ENCODE measurements at regions not wholly inside any gene's neighbourhood (a gene's known extent, or its start where the extent isn't known, plus 50 kb on each side); places are given as distances from the start of the nearest gene placed in this dataset.
A peak's percentile ranks its signal among the peaks of the same experiment; 100 is the strongest.

DNA sequence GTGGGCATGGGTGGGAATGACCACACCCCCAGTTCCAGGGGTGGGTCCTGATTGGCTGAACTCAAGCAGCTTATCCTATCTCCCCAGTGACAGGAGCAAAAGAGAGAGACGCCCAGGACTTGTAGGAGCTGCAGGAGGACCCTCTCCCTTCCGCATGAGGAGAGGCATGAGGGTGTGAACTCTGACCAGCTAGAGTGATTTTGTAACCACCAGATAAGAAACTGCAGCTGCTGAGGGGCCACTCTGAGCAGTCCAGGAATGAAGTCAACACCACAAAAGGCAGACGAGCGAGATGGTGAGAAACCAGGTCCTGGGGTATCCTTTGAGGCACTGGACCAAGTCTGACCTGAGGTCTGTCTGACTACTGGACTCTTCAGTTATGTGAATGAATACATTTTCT lies 521.9 kb downstream of the BNC2 start:
- H3K4me3 Mint-ChIP-seq (ENCODE audit: unreplicated experiment), result no peak overlapping the region
- intact Hi-C loops (cut with micrococcal nuclease), result no loop called here
- no TSS peak for BruUV-seq (replicated peaks)
- DNase-seq (ENCODE audit: unreplicated experiment), result no peak
- no peak overlapping the region for H3K27ac Mint-ChIP-seq (ENCODE audit: low read depth, unreplicated experiment)
- POLR2A ChIA-PET, result no interaction called here
- no peaks in the 10 kb centered on the region for H3K27me3 Mint-ChIP-seq (ENCODE audit: insufficient read depth, unreplicated experiment)
- no peaks in the 10 kb centered on the region for H3K36me3 Mint-ChIP-seq (ENCODE audit: insufficient read depth, unreplicated experiment)
- H3K9me3 Mint-ChIP-seq (ENCODE audit: unreplicated experiment), result no peaks in the 10 kb centered on the region
- peaks cover 12% of the 10 kb centered on the region for H3K4me1 Mint-ChIP-seq (ENCODE audit: insufficient read depth, unreplicated experiment)
- CTCF ChIA-PET, result no interaction called here
- TF ChIP-seq CTCF (IDR thresholded peaks at IDR 0.05; ENCODE audit: unreplicated experiment), result no peak

GRCh38 chr9:16352251-16352650 lies 518.2 kb downstream of the BNC2 start:
- Mint-ChIP-seq H3K27ac (ENCODE audit: low read depth, unreplicated experiment) (no peak overlapping the region), H3K36me3 (ENCODE audit: insufficient read depth, unreplicated experiment) (no peaks in the 10 kb centered on the region), H3K27me3 (ENCODE audit: insufficient read depth, unreplicated experiment) (no peaks in the 10 kb centered on the region), H3K4me3 (ENCODE audit: unreplicated experiment) (no peak overlapping the region), H3K4me1 (ENCODE audit: insufficient read depth, unreplicated experiment) (no peaks in the 10 kb centered on the region), H3K9me3 (ENCODE audit: unreplicated experiment) (no peaks in the 10 kb centered on the region)
- POLR2A ChIA-PET, result no interaction called here
- intact Hi-C loops (cut with micrococcal nuclease), result no loop called here
- DNase-seq (ENCODE audit: unreplicated experiment), result no peak
- no peak for TF ChIP-seq CTCF (IDR thresholded peaks at IDR 0.05; ENCODE audit: unreplicated experiment)
- BruUV-seq (replicated peaks), result no TSS peak
- CTCF ChIA-PET, result interaction anchor here (0.9 kb wide), 1 partner anchor 161 kb away, joined by 4 read pairs; no protein-coding TSS in a partner anchor

DNA sequence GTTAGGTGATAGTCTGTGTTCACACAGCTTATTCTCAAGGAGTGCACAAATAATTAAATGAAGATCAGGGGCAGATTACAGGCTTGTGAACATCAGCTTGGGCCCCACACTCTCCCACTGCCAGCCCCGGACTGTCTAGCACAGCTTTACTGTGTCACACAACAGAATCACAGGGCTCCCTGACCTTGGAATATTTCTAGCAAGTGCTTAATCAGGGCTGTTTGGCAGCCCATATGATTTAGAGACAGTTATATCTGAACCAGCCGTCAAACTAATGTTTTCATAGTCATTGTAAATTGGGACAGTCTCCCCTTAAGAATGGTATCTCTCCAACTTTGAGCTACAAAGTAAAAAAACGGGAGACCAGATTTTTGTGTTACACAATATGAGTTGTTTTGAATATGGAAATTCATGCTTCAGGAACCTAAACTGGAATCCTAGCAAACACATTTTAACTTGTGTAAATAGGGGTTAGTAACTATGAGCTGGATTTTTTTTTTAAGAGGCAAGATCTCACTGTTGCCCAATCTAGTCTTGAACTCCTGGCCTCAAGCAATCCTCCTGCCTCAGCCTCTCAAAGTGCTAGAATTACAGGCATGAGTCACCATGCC lies 517.6 kb downstream of the BNC2 start:
- no peak for TF ChIP-seq CTCF (IDR thresholded peaks at IDR 0.05; ENCODE audit: unreplicated experiment)
- Mint-ChIP-seq H3K36me3 (ENCODE audit: insufficient read depth, unreplicated experiment) (no peaks in the 10 kb centered on the region), H3K27ac (ENCODE audit: low read depth, unreplicated experiment) (no peak overlapping the region), H3K27me3 (ENCODE audit: insufficient read depth, unreplicated experiment) (no peaks in the 10 kb centered on the region), H3K4me3 (ENCODE audit: unreplicated experiment) (no peak overlapping the region), H3K4me1 (ENCODE audit: insufficient read depth, unreplicated experiment) (no peaks in the 10 kb centered on the region), H3K9me3 (ENCODE audit: unreplicated experiment) (no peaks in the 10 kb centered on the region)
- intact Hi-C loops (cut with micrococcal nuclease), result no loop called here
- POLR2A ChIA-PET, result interaction anchor here (0.8 to 1.0 kb wide), 2 partner anchors 9 to 56 kb away, joined by 3 to 4 read pairs; no protein-coding TSS in a partner anchor
- BruUV-seq (replicated peaks), result no TSS peak
- CTCF ChIA-PET, result interaction anchor here (0.6 kb wide), 1 partner anchor 273 kb away, joined by 3 read pairs; no protein-coding TSS in a partner anchor
- peak; percentile 63 for DNase-seq (ENCODE audit: unreplicated experiment)

- Mint-ChIP-seq H3K4me3 (ENCODE audit: unreplicated experiment) (no peak overlapping the region), H3K27me3 (ENCODE audit: insufficient read depth, unreplicated experiment) (no peaks in the 10 kb centered on the region), H3K4me1 (ENCODE audit: insufficient read depth, unreplicated experiment) (no peaks in the 10 kb centered on the region), H3K9me3 (ENCODE audit: unreplicated experiment) (peaks cover 7% of the 10 kb centered on the region), H3K27ac (ENCODE audit: low read depth, unreplicated experiment) (no peak overlapping the region), H3K36me3 (ENCODE audit: insufficient read depth, unreplicated experiment) (no peaks in the 10 kb centered on the region)
- ChIA-PET CTCF (no interaction called here), POLR2A (interaction anchor here (0.6 kb wide), 1 partner anchor 111 kb away, joined by 3 read pairs; no protein-coding TSS in a partner anchor)
- TF ChIP-seq CTCF (IDR thresholded peaks at IDR 0.05; ENCODE audit: unreplicated experiment), result no peak
- no peak for DNase-seq (ENCODE audit: unreplicated experiment)
- intact Hi-C loops (cut with micrococcal nuclease), result no loop called here
- no TSS peak for BruUV-seq (replicated peaks)
These were observed 514.2 kb downstream of the BNC2 start for GRCh38 chr9:16356196-16356765.
